Endothelial cell (in vitro differentiated cells): ENCODE measurements at regions not wholly inside any gene's neighbourhood (a gene's known extent, or its start where the extent isn't known, plus 50 kb on each side); places are given as distances from the start of the nearest gene placed in this dataset.

Experiments used
- DNase-seq: peaks from one replicate; pipeline ENCODE4 v3.0.0; 2021; ENCODE audit warnings: low spot score
- H3K27ac Mint-ChIP-seq: one replicate; pipeline ENCODE4 v1.8.0; 2021; ENCODE audit warnings: mixed read lengths, inconsistent platforms; ENCODE audit not compliant: unreplicated experiment
- H3K27me3 Mint-ChIP-seq: one replicate; pipeline ENCODE4 v1.8.0; 2021; ENCODE audit warnings: mild to moderate bottlenecking, moderate library complexity, mixed read lengths, inconsistent platforms; ENCODE audit not compliant: unreplicated experiment
- H3K36me3 Mint-ChIP-seq: one replicate; pipeline ENCODE4 v1.8.0; 2021; ENCODE audit warnings: mild to moderate bottlenecking, low read depth, mixed read lengths, inconsistent platforms; ENCODE audit not compliant: unreplicated experiment
- H3K4me1 Mint-ChIP-seq: one replicate; pipeline ENCODE4 v1.8.0; 2021; ENCODE audit warnings: mild to moderate bottlenecking, mixed read lengths, inconsistent platforms; ENCODE audit not compliant: unreplicated experiment
- H3K4me3 Mint-ChIP-seq: one replicate; pipeline ENCODE4 v1.8.0; 2021; ENCODE audit warnings: mild to moderate bottlenecking, mixed read lengths, inconsistent platforms; ENCODE audit not compliant: unreplicated experiment
- H3K9me3 Mint-ChIP-seq: one replicate; pipeline ENCODE4 v1.8.0; 2021; ENCODE audit warnings: mixed read lengths, inconsistent platforms; ENCODE audit not compliant: unreplicated experiment
- TF ChIP-seq, protein P1 (sequence below): fragments of 200-600 bp; sonication (generic); IDR thresholded peaks from one replicate; pipeline ENCODE4 v1.5.0; 2021; ENCODE audit warnings: antibody characterized with exemption; ENCODE audit not compliant: unreplicated experiment

GRCh38 chr9:119861842-119862241, 492.6 kb upstream of the BRINP1 start:
- Mint-ChIP-seq H3K27ac (no peak overlapping the region), H3K4me3 (no peak overlapping the region), H3K9me3 (no peaks in the 10 kb centered on the region), H3K27me3 (no peaks in the 10 kb centered on the region), H3K4me1 (no peaks in the 10 kb centered on the region), H3K36me3 (no peaks in the 10 kb centered on the region)
- DNase-seq, result no peak
- TF ChIP-seq, protein P1, sequence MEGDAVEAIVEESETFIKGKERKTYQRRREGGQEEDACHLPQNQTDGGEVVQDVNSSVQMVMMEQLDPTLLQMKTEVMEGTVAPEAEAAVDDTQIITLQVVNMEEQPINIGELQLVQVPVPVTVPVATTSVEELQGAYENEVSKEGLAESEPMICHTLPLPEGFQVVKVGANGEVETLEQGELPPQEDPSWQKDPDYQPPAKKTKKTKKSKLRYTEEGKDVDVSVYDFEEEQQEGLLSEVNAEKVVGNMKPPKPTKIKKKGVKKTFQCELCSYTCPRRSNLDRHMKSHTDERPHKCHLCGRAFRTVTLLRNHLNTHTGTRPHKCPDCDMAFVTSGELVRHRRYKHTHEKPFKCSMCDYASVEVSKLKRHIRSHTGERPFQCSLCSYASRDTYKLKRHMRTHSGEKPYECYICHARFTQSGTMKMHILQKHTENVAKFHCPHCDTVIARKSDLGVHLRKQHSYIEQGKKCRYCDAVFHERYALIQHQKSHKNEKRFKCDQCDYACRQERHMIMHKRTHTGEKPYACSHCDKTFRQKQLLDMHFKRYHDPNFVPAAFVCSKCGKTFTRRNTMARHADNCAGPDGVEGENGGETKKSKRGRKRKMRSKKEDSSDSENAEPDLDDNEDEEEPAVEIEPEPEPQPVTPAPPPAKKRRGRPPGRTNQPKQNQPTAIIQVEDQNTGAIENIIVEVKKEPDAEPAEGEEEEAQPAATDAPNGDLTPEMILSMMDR, result no peak

DNA sequence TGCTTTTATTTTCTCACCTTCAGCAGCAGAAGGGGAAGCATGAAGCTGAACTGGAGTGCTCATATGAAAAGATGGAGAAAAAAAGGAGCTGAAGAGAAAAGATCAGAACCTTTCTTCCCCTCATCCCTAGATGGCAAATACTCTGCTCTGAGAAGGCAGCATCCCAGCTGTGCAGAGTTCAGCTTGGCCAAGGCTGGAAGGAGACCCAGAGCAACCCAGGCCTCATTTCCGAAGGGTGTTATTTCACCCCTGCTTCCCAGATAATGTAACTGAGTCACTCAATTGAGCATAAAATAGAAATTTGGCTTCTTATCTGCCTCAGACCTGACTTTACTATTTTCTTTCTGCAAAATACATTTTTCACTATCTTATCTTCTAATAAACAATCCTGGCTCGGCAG, 489.9 kb upstream of the BRINP1 start:
- Mint-ChIP-seq H3K36me3 (no peaks in the 10 kb centered on the region), H3K27me3 (no peaks in the 10 kb centered on the region), H3K4me1 (no peaks in the 10 kb centered on the region), H3K27ac (no peak overlapping the region), H3K4me3 (no peak overlapping the region), H3K9me3 (no peaks in the 10 kb centered on the region)
- TF ChIP-seq, protein P1, result no peak
- no peak for DNase-seq

- TF ChIP-seq, protein P1, result no peak
- no peak for DNase-seq
- peaks cover 3% of the 10 kb centered on the region for H3K4me1 Mint-ChIP-seq
- no peaks in the 10 kb centered on the region for H3K27me3 Mint-ChIP-seq
- no peak overlapping the region for H3K27ac Mint-ChIP-seq
- no peaks in the 10 kb centered on the region for H3K9me3 Mint-ChIP-seq
- no peak overlapping the region for H3K4me3 Mint-ChIP-seq
- no peaks in the 10 kb centered on the region for H3K36me3 Mint-ChIP-seq
These were observed 483.9 kb upstream of the BRINP1 start for GRCh38 chr9:119853126-119853525.

DNA sequence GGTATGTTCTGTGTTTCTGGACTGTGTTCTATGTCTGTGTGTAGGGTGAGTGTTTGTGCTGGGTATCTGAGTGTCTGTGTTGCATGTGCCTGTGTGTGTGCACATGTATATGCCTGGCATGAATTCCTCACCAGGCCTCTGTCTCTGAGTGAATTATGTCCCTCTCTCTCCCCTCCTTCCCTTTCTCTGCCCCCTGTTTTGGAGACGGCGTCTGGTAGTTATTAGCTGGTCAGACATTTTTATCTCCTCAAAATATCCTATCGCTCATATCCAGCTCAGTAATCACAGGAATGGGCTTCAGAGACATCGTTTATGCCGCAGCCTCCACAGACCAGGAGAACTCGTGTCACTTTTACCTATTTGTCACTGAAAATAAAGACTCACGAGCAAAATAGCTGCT, 483.2 kb upstream of the BRINP1 start:
- no peak overlapping the region for H3K27ac Mint-ChIP-seq
- no peaks in the 10 kb centered on the region for H3K27me3 Mint-ChIP-seq
- DNase-seq, result no peak
- H3K4me3 Mint-ChIP-seq, result no peak overlapping the region
- H3K4me1 Mint-ChIP-seq, result peaks cover 3% of the 10 kb centered on the region
- H3K36me3 Mint-ChIP-seq, result no peaks in the 10 kb centered on the region
- H3K9me3 Mint-ChIP-seq, result no peaks in the 10 kb centered on the region
- TF ChIP-seq, protein P1, result no peak

GRCh38 chr9:119844431-119844830, 475.2 kb upstream of the BRINP1 start:
- Mint-ChIP-seq H3K9me3 (no peaks in the 10 kb centered on the region), H3K4me3 (no peak overlapping the region), H3K36me3 (no peaks in the 10 kb centered on the region), H3K27me3 (peaks cover 3% of the 10 kb centered on the region), H3K4me1 (no peaks in the 10 kb centered on the region), H3K27ac (no peak overlapping the region)
- TF ChIP-seq, protein P1, result no peak
- no peak for DNase-seq
